Panc1 (cell line): ENCODE measurements at regions not wholly inside any gene's neighbourhood (a gene's known extent, or its start where the extent isn't known, plus 50 kb on each side); places are given as distances from the start of the nearest gene placed in this dataset.

Experiments
- ATAC-seq: fragments of 200-7000 bp; cut with Tn5 transposase; 2 replicates; pipeline ENCODE4 v1.9.1; 2020; ENCODE audit warnings: mild to moderate bottlenecking, moderate library complexity
- BruUV-seq: library from RNA; stranded (reverse); fragments of 400-500 nt; replicated peaks from 2 replicates; lab custom pipeline; 2021; lab: Mats Ljungman, UMichigan
- CTCF ChIA-PET: fragments of 300-600 bp; sonication (Branson Sonifier 250); formaldehyde crosslinking; loops from one replicate; lab custom pipeline; 2022; ENCODE audit warnings: antibody characterized with exemption; lab: Charles Lee
- POLR2A ChIA-PET: fragments of 300-600 bp; sonication (Branson Sonifier 250); formaldehyde crosslinking; loops from one replicate; lab custom pipeline; 2022; ENCODE audit warnings: antibody characterized with exemption; lab: Charles Lee
- DNase-seq: peaks from one replicate; pipeline ENCODE4 v3.0.0-alpha.2; 2010; ENCODE audit warnings: low read depth, low spot score
- H3K27ac ChIP-seq: 2 replicates; pipeline ENCODE4 v1.5.1; 2011; ENCODE audit warnings: mild to moderate bottlenecking, low read length, inconsistent platforms
- H3K27me3 ChIP-seq: fragments of 200-500 bp; sonication (Bioruptor generic); 2 replicates; pipeline ENCODE4 v1.6.0; 2014; ENCODE audit warnings: low read length, inconsistent platforms; ENCODE audit not compliant: control insufficient read depth, insufficient read depth
- H3K36me3 ChIP-seq: fragments of 200-500 bp; sonication (Bioruptor generic); 2 replicates; pipeline ENCODE4 v1.5.1; 2014; ENCODE audit warnings: inconsistent platforms, mild to moderate bottlenecking, low read length, moderate library complexity; ENCODE audit not compliant: control insufficient read depth, insufficient read depth
- H3K4me1 ChIP-seq: 2 replicates; pipeline ENCODE4 v1.5.1; 2011; ENCODE audit warnings: inconsistent platforms, mild to moderate bottlenecking, low read length, moderate library complexity; ENCODE audit not compliant: control insufficient read depth, insufficient read depth
- H3K4me3 ChIP-seq, 2 experiments: 2 replicates each; pipeline ENCODE4 v1.5.1; 2011 to 2012; ENCODE audit warnings: low read depth in 2 of 2, low read length in 2 of 2, mild to moderate bottlenecking in 2 of 2, inconsistent platforms in 1 of 2, moderate library complexity in 1 of 2
- H3K9me3 ChIP-seq: fragments of 200-500 bp; sonication (Bioruptor generic); 2 replicates; pipeline ENCODE4 v1.5.1; 2014; ENCODE audit warnings: low read depth, mild to moderate bottlenecking, inconsistent platforms, low read length, moderate library complexity; ENCODE audit not compliant: control insufficient read depth, insufficient read depth
- POLR2AphosphoS5 ChIP-seq: IDR thresholded peaks from 2 replicates; pipeline ENCODE4 v1.6.1; 2012; ENCODE audit warnings: mild to moderate bottlenecking, low read depth, low read length, moderate library complexity
- SIN3A ChIP-seq: IDR thresholded peaks from 2 replicates; pipeline ENCODE4 v1.6.1; 2012; ENCODE audit warnings: low read depth, mild to moderate bottlenecking, low read length, moderate library complexity, borderline replicate concordance; ENCODE audit not compliant: insufficient read depth
- TCF7L2 ChIP-seq: IDR thresholded peaks from 2 replicates; pipeline ENCODE4 v1.6.1; 2011; ENCODE audit warnings: mild to moderate bottlenecking, low read depth, low read length, inconsistent platforms
- in situ Hi-C: cut with HindIII; loops from 2 replicates; pipeline ENCODE4 v1.10.0; 2016; ENCODE audit warnings: low sequenced_read_pairs, low pct_unique_long_range_greater_than_20kb
- intact Hi-C: fragments of 100-400 bp; cut with micrococcal nuclease; formaldehyde crosslinking; loops from one replicate; pipeline ENCODE4 v1.10.0; 2022; ENCODE audit not compliant: unreplicated experiment
- TF ChIP-seq, protein P1 (sequence below): fragments of 450-650 bp; IDR thresholded peaks from 2 replicates; pipeline ENCODE4 v1.5.1; 2017; ENCODE audit warnings: mild to moderate bottlenecking
- TF ChIP-seq, protein P2 (sequence below), 2 experiments: IDR thresholded peaks; 2 replicates each; pipeline ENCODE4 v1.6.1; 2011 to 2012; ENCODE audit warnings: low read depth in 2 of 2, control low read depth in 1 of 2, low read length in 1 of 2, mild to moderate bottlenecking in 1 of 2, moderate library complexity in 1 of 2; ENCODE audit not compliant: insufficient read depth in 1 of 2

DNA sequence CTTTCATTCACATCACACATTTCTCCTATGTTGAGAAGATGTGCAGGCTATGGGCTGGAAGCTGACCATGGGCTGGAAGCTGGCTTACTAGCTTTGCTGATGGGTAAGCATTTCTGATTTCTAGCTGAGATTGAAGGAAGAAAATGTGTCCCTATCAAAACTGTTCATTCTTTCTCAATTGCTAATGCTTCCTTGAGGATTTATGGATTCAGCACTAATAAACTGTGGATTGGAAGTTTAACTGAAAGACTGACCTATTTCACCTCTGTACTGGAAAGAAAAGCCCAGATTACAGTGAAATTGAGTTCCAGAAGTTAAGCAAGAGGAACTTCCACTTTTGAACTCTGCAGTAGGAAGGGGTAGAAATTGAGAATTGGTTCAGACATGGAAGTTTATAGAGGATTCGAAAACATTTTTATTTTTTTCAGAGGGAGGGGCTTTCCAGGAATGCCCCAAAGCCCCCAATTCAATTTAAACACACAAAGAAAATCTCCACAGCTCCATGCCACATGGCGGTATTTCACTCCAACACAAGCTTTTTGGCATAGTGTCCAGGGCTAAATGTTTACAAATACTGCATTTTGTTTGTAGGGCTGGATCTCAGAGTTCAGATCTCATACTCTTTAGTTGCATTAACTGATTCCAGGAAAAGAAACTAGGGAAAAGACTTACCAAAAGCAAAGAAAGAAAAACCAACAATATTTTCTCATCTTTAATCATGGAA is 61.2 kb upstream of the ARGLU1 start:
- no peak for DNase-seq

DNA sequence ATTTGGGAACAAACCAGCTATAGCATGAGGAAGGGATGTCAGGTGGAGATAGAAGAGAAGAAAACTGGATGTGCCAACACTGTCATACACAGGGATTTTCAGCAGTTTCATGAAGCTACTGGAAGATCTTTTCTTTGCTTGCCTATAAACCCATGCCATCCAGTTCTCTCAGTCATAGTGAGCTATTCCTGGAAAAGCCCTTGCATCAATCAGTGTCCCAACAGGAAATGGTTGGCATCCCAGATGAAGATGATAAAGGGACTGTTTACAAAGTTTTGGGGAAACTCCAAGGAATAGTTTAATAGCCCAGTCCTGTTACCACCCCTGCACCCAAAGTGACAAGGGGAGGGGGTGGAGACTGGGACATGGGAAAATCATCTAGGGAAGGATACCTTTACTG is 58.5 kb upstream of the ARGLU1 start:
- no peak for DNase-seq
- intact Hi-C loops (no loop called here), in situ Hi-C loops (no loop called here)
- no peak for ATAC-seq
- ChIA-PET CTCF (no interaction called here), POLR2A (no interaction called here)
- Histone ChIP-seq H3K36me3 (no peaks in the 10 kb centered on the region), H3K27me3 (peaks cover 2% of the 10 kb centered on the region; the same call in 1 of the 2 replicates), H3K9me3 (no peaks in the 10 kb centered on the region), H3K4me1 (no peaks in the 10 kb centered on the region), H3K4me3 (no peak overlapping the region), H3K27ac (no peak overlapping the region)
- BruUV-seq = no TSS peak
- no peak for TF ChIP-seq SIN3A
- TF ChIP-seq TCF7L2 = no peak
- TF ChIP-seq, protein P1, sequence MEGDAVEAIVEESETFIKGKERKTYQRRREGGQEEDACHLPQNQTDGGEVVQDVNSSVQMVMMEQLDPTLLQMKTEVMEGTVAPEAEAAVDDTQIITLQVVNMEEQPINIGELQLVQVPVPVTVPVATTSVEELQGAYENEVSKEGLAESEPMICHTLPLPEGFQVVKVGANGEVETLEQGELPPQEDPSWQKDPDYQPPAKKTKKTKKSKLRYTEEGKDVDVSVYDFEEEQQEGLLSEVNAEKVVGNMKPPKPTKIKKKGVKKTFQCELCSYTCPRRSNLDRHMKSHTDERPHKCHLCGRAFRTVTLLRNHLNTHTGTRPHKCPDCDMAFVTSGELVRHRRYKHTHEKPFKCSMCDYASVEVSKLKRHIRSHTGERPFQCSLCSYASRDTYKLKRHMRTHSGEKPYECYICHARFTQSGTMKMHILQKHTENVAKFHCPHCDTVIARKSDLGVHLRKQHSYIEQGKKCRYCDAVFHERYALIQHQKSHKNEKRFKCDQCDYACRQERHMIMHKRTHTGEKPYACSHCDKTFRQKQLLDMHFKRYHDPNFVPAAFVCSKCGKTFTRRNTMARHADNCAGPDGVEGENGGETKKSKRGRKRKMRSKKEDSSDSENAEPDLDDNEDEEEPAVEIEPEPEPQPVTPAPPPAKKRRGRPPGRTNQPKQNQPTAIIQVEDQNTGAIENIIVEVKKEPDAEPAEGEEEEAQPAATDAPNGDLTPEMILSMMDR = no peak
- no peak for TF ChIP-seq POLR2AphosphoS5
- TF ChIP-seq, protein P2, sequence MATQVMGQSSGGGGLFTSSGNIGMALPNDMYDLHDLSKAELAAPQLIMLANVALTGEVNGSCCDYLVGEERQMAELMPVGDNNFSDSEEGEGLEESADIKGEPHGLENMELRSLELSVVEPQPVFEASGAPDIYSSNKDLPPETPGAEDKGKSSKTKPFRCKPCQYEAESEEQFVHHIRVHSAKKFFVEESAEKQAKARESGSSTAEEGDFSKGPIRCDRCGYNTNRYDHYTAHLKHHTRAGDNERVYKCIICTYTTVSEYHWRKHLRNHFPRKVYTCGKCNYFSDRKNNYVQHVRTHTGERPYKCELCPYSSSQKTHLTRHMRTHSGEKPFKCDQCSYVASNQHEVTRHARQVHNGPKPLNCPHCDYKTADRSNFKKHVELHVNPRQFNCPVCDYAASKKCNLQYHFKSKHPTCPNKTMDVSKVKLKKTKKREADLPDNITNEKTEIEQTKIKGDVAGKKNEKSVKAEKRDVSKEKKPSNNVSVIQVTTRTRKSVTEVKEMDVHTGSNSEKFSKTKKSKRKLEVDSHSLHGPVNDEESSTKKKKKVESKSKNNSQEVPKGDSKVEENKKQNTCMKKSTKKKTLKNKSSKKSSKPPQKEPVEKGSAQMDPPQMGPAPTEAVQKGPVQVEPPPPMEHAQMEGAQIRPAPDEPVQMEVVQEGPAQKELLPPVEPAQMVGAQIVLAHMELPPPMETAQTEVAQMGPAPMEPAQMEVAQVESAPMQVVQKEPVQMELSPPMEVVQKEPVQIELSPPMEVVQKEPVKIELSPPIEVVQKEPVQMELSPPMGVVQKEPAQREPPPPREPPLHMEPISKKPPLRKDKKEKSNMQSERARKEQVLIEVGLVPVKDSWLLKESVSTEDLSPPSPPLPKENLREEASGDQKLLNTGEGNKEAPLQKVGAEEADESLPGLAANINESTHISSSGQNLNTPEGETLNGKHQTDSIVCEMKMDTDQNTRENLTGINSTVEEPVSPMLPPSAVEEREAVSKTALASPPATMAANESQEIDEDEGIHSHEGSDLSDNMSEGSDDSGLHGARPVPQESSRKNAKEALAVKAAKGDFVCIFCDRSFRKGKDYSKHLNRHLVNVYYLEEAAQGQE (IDR thresholded peaks at IDR 0.05; ENCODE audit: insufficient read depth in 1 of 2, low read depth in 2 of 2, low read length in 1 of 2) = no peak

More for the DNA sequence above, 61.2 kb upstream of the ARGLU1 start:
- H3K27me3 ChIP-seq = no peaks in the 10 kb centered on the region
- in situ Hi-C loops (no loop called here), intact Hi-C loops (no loop called here)
- no peak overlapping the region for H3K4me3 ChIP-seq
- H3K9me3 ChIP-seq = no peaks in the 10 kb centered on the region
- CTCF ChIA-PET = no interaction called here
- no peak overlapping the region for H3K27ac ChIP-seq
- no peak for ATAC-seq
- no TSS peak for BruUV-seq
- no peaks in the 10 kb centered on the region for H3K4me1 ChIP-seq
- POLR2A ChIA-PET = no interaction called here
- H3K36me3 ChIP-seq = no peaks in the 10 kb centered on the region
- TF ChIP-seq, protein P2 (IDR thresholded peaks at IDR 0.05; ENCODE audit: insufficient read depth in 1 of 2, low read depth in 2 of 2, low read length in 1 of 2) = no peak
- TF ChIP-seq TCF7L2 (no peak), SIN3A (no peak), POLR2AphosphoS5 (no peak)
- TF ChIP-seq, protein P1 = no peak
